ENCODE measurements at regions not wholly inside any gene's neighbourhood (a gene's known extent, or its start where the extent isn't known, plus 50 kb on each side); places are given as distances from the start of the nearest gene placed in this dataset.

DNA sequence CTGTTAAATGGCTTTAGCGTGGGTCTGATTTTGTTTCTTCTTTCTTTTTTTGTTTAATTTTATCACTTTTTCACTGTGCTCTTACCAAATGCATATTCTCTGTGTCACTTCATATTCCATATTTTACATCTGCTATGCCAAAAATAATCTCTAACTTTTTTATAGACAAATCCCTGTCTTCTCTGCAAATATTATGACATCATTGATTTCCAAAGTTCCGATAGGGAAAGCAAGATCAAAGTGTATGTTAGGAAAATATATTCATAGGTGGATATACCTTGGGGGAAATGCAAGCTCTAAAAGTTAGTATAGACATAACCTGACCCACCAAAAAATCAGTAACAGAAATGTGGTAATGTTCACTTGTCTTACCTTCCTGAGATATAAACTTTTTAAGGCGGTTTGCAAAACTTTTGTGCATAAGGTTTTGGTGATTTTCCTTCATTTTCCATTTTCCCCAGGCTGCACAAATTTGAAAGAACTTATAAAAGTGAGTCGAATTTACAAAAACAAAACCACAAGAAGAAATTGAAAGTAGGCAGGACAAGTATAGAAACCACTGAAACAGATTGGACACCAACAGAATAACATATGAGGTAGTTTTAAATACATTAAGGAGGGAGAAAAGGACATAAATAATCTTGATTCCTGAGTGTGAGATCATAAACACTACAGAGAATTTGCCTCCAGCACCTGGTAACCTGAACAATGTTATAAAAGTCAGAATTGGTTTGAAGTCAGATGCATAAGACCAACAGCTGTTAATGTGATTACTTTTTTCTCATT lies 63.1 kb upstream of the TFEC start:
- CTCF ChIA-PET = interaction anchor here (1.0 kb wide), 1 partner anchor 30 kb away, joined by 3 read pairs; no protein-coding TSS in a partner anchor

DNA sequence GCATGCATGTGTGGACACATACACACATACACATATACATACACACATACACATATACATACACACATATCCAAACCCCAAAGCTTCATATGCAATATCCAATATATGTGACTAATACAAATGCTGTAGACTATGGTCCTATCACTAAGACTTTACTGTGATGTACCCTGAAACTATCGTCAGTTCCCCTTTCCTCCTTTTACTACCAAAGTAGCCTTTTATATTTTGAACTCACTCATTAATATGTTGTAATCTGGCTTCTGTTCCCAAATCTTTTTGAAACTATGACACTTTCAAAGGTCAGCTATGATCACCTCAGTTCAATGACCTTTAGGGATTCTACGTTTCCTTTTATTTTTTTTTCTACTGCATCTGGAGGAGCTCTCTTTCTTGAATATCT lies 64.8 kb upstream of the TFEC start:
- ChIA-PET POLR2A (no interaction called here), CTCF (no interaction called here)
- Histone ChIP-seq H3K9me3 (no peaks in the 10 kb centered on the region), H3K4me3 (no peak overlapping the region), H3K4me2 (no peak overlapping the region), H3K4me1 (peaks cover 6% of the 10 kb centered on the region; the same call in 1 of the 3 replicates), H3K27ac (no peak overlapping the region)
- WGBS (ENCODE audit: missing lambda C conversion rate) = 81% methylated on average over 2 of the region's 2 CpGs
- DNase-seq (ENCODE audit: low read depth in 1 of 2, low spot score in 1 of 2) = no peak
- ATAC-seq = no peak
- no peak for FAIRE-seq
- TF ChIP-seq, protein P1, sequence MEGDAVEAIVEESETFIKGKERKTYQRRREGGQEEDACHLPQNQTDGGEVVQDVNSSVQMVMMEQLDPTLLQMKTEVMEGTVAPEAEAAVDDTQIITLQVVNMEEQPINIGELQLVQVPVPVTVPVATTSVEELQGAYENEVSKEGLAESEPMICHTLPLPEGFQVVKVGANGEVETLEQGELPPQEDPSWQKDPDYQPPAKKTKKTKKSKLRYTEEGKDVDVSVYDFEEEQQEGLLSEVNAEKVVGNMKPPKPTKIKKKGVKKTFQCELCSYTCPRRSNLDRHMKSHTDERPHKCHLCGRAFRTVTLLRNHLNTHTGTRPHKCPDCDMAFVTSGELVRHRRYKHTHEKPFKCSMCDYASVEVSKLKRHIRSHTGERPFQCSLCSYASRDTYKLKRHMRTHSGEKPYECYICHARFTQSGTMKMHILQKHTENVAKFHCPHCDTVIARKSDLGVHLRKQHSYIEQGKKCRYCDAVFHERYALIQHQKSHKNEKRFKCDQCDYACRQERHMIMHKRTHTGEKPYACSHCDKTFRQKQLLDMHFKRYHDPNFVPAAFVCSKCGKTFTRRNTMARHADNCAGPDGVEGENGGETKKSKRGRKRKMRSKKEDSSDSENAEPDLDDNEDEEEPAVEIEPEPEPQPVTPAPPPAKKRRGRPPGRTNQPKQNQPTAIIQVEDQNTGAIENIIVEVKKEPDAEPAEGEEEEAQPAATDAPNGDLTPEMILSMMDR (IDR thresholded peaks at IDR 0.05) = no peak
- TF ChIP-seq ATOH8 (CRISPR knock-in tag; IDR thresholded peaks at IDR 0.05; ENCODE audit: low read depth) (no peak), RCOR1 (IDR thresholded peaks at IDR 0.05; ENCODE audit: low read depth, low read length) (no peak), PHF8 (IDR thresholded peaks at IDR 0.05; ENCODE audit: borderline replicate concordance, low read depth) (no peak), CEBPB (IDR thresholded peaks at IDR 0.05) (no peak), ESRRA (IDR thresholded peaks at IDR 0.05; ENCODE audit: borderline replicate concordance, low read length) (no peak), BHLHE40 (IDR thresholded peaks at IDR 0.05; ENCODE audit: low read depth, low read length) (no peak), CBX2 (IDR thresholded peaks at IDR 0.05; ENCODE audit: borderline replicate concordance, low read depth) (no peak), HOXB5 (CRISPR knock-in tag; IDR thresholded peaks at IDR 0.05) (no peak), JUN (IDR thresholded peaks at IDR 0.05) (no peak), E2F6 (IDR thresholded peaks at IDR 0.05; ENCODE audit: borderline replicate concordance, low read depth) (no peak), POLR2AphosphoS2 (conservative IDR thresholded peaks at IDR 0.05; ENCODE audit: low read length) (no peak)
- TF ChIP-seq, protein P2, sequence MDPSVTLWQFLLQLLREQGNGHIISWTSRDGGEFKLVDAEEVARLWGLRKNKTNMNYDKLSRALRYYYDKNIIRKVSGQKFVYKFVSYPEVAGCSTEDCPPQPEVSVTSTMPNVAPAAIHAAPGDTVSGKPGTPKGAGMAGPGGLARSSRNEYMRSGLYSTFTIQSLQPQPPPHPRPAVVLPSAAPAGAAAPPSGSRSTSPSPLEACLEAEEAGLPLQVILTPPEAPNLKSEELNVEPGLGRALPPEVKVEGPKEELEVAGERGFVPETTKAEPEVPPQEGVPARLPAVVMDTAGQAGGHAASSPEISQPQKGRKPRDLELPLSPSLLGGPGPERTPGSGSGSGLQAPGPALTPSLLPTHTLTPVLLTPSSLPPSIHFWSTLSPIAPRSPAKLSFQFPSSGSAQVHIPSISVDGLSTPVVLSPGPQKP (IDR thresholded peaks at IDR 0.05; ENCODE audit: low read depth, low read length) = no peak
- TF ChIP-seq, protein P3, sequence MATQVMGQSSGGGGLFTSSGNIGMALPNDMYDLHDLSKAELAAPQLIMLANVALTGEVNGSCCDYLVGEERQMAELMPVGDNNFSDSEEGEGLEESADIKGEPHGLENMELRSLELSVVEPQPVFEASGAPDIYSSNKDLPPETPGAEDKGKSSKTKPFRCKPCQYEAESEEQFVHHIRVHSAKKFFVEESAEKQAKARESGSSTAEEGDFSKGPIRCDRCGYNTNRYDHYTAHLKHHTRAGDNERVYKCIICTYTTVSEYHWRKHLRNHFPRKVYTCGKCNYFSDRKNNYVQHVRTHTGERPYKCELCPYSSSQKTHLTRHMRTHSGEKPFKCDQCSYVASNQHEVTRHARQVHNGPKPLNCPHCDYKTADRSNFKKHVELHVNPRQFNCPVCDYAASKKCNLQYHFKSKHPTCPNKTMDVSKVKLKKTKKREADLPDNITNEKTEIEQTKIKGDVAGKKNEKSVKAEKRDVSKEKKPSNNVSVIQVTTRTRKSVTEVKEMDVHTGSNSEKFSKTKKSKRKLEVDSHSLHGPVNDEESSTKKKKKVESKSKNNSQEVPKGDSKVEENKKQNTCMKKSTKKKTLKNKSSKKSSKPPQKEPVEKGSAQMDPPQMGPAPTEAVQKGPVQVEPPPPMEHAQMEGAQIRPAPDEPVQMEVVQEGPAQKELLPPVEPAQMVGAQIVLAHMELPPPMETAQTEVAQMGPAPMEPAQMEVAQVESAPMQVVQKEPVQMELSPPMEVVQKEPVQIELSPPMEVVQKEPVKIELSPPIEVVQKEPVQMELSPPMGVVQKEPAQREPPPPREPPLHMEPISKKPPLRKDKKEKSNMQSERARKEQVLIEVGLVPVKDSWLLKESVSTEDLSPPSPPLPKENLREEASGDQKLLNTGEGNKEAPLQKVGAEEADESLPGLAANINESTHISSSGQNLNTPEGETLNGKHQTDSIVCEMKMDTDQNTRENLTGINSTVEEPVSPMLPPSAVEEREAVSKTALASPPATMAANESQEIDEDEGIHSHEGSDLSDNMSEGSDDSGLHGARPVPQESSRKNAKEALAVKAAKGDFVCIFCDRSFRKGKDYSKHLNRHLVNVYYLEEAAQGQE (IDR thresholded peaks at IDR 0.05) = no peak

More for the DNA sequence above, 63.1 kb upstream of the TFEC start:
- Histone ChIP-seq H3K27ac (no peak overlapping the region), H3K4me2 (no peak overlapping the region), H3K9me3 (no peaks in the 10 kb centered on the region), H3K4me3 (no peak overlapping the region), H3K4me1 (peaks cover 6% of the 10 kb centered on the region; the same call in 1 of the 3 replicates)
- no peak for DNase-seq (ENCODE audit: low read depth in 1 of 2, low spot score in 1 of 2)
- no peak for ATAC-seq
- FAIRE-seq = no peak
- TF ChIP-seq, protein P4, sequence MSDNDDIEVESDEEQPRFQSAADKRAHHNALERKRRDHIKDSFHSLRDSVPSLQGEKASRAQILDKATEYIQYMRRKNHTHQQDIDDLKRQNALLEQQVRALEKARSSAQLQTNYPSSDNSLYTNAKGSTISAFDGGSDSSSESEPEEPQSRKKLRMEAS (IDR thresholded peaks at IDR 0.05) = no peak
- TF ChIP-seq EP300 (IDR thresholded peaks at IDR 0.05) (no peak), E2F6 (IDR thresholded peaks at IDR 0.05; ENCODE audit: borderline replicate concordance, low read depth) (no peak)
- 62% methylated on average over 4 of the region's 4 CpGs for WGBS (ENCODE audit: missing lambda C conversion rate)
- POLR2A ChIA-PET = no interaction called here
